ENCODE measurements at regions not wholly inside any gene's neighbourhood (a gene's known extent, or its start where the extent isn't known, plus 50 kb on each side); places are given as distances from the start of the nearest gene placed in this dataset.

DNA sequence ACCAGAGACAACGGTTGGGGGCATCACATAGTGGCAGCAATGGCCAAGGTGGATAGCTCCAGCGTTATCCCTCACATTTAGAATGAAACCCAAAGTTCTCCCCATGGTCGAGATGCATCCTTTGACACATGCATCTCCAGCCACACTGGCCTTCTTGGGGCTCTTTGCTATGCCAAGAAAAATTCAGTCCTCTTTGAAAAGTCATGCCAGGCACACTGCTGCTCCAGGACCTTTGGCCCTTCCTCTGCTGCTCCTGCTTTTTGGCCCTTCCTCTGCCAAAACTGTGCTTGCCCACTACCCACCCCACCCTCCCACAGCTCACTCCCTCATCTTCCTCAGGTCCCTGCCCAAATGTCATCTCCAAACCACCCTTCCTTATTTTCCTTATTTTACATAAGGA is 106.4 kb downstream of the C1orf94 start:
- Histone ChIP-seq H2AK5ac (ENCODE audit: low read length) (no peak overlapping the region), H3K9ac (ENCODE audit: low read length) (no peak overlapping the region), H2AFZ (ENCODE audit: insufficient read depth, low read length, poor library complexity) (no peak overlapping the region), H3K23ac (ENCODE audit: low read length) (no peak overlapping the region), H3K4me2 (ENCODE audit: low read length) (no peak overlapping the region), H3K79me1 (ENCODE audit: low read length) (no peaks in the 10 kb centered on the region), H3K27me3 (ENCODE audit: insufficient read depth, low read length) (no peaks in the 10 kb centered on the region), H4K8ac (ENCODE audit: low read depth, low read length) (no peak overlapping the region), H4K12ac (ENCODE audit: low read depth, low read length) (no peak overlapping the region), H4K91ac (ENCODE audit: low read depth, low read length) (no peak overlapping the region), H3K4me3 (ENCODE audit: low read depth, low read length) (no peak overlapping the region), H3K14ac (ENCODE audit: low read length) (no peak overlapping the region), H2BK12ac (ENCODE audit: low read length) (no peak overlapping the region), H3K4ac (ENCODE audit: low read depth, low read length) (no peak overlapping the region), H3K27ac (ENCODE audit: low read depth, low read length) (no peak overlapping the region), H3K9me3 (ENCODE audit: insufficient read depth, low read depth, low read length) (no peaks in the 10 kb centered on the region), H3K36me3 (ENCODE audit: control insufficient read depth in 1 of 2, insufficient read depth in 2 of 2, low read length in 2 of 2) (no peaks in the 10 kb centered on the region), H3K79me2 (ENCODE audit: control insufficient read depth, insufficient read depth, low read length, poor library complexity) (no peaks in the 10 kb centered on the region), H3K4me1 (ENCODE audit: control insufficient read depth in 1 of 2, insufficient read depth in 2 of 2, low read length in 2 of 2) (no peaks in the 10 kb centered on the region), H2BK120ac (ENCODE audit: insufficient read depth, low read length, poor library complexity) (no peak overlapping the region), H3K18ac (ENCODE audit: low read length) (no peak overlapping the region), H2BK5ac (ENCODE audit: low read depth, low read length, poor library complexity) (no peak overlapping the region)
- no peak for DNase-seq
- no CpG with 5 or more reads among the region's 3 CpGs for WGBS (ENCODE audit: extremely low coverage, insufficient coverage, insufficient read length)

DNA sequence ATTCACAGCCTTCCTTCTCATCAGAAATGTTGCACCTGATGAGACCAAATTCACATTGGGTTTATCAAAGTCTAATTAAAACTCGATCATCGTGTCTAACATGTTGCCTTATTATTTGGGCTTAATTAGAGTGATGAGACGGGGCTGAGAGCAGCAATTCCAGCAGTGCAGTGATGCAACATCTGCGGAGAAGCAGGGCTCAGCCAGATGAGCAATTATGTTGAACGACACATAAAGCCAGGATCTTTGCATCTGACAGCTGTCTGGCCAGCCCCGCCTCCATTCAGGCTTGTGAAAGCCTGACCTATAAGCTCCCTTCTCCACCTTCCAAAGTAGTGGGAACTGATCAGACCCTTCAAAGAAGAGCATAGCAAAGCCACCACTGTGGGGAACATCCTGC is 109.8 kb downstream of the C1orf94 start:
- no peaks in the 10 kb centered on the region for H3K36me3 ChIP-seq (ENCODE audit: control insufficient read depth in 1 of 2, insufficient read depth in 2 of 2, low read length in 2 of 2)
- H3K9me3 ChIP-seq (ENCODE audit: insufficient read depth, low read depth, low read length), result no peaks in the 10 kb centered on the region
- no peak for DNase-seq
- H4K8ac ChIP-seq (ENCODE audit: low read depth, low read length), result no peak overlapping the region
- no peak overlapping the region for H2AFZ ChIP-seq (ENCODE audit: insufficient read depth, low read length, poor library complexity)
- H3K27me3 ChIP-seq (ENCODE audit: insufficient read depth, low read length), result no peaks in the 10 kb centered on the region
- H3K79me1 ChIP-seq (ENCODE audit: low read length), result no peaks in the 10 kb centered on the region
- no peak overlapping the region for H2BK12ac ChIP-seq (ENCODE audit: low read length)
- H3K27ac ChIP-seq (ENCODE audit: low read depth, low read length), result no peak overlapping the region
- H3K4me2 ChIP-seq (ENCODE audit: low read length), result no peak overlapping the region
- no peak overlapping the region for H3K18ac ChIP-seq (ENCODE audit: low read length)
- H3K23ac ChIP-seq (ENCODE audit: low read length), result no peak overlapping the region
- no peak overlapping the region for H3K14ac ChIP-seq (ENCODE audit: low read length)
- H4K12ac ChIP-seq (ENCODE audit: low read depth, low read length), result no peak overlapping the region
- no CpG with 5 or more reads among the region's 6 CpGs for WGBS (ENCODE audit: extremely low coverage, insufficient coverage, insufficient read length)
- H3K9ac ChIP-seq (ENCODE audit: low read length), result no peak overlapping the region
- no peaks in the 10 kb centered on the region for H3K4me1 ChIP-seq (ENCODE audit: control insufficient read depth in 1 of 2, insufficient read depth in 2 of 2, low read length in 2 of 2)
- H4K91ac ChIP-seq (ENCODE audit: low read depth, low read length), result no peak overlapping the region
- H3K4me3 ChIP-seq (ENCODE audit: low read depth, low read length), result no peak overlapping the region
- no peak overlapping the region for H2BK120ac ChIP-seq (ENCODE audit: insufficient read depth, low read length, poor library complexity)
- no peaks in the 10 kb centered on the region for H3K79me2 ChIP-seq (ENCODE audit: control insufficient read depth, insufficient read depth, low read length, poor library complexity)
- no peak overlapping the region for H2AK5ac ChIP-seq (ENCODE audit: low read length)
- no peak overlapping the region for H2BK5ac ChIP-seq (ENCODE audit: low read depth, low read length, poor library complexity)
- no peak overlapping the region for H3K4ac ChIP-seq (ENCODE audit: low read depth, low read length)

DNA sequence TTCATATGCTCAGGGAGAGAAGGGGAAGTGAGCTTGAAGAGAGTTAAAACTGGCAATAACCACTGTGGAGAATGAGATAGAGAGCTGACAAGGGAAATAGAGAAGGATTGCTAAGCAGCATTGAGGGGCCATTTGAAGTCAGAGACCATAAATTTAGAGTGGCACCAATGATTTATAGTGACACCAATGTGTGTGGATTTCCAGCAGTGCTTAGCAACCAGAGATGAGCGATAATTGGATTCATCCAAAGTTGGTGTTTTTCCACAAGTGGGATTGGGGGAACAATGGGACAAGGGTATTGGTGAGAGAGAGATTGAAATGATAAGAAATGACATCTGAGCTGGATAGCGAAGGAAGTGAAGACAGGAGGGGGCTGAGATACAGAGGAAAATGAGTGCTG is 114.1 kb downstream of the C1orf94 start:
- WGBS (ENCODE audit: extremely low coverage, insufficient coverage, insufficient read length), result no CpG with 5 or more reads among the region's 2 CpGs
- Histone ChIP-seq H3K79me1 (ENCODE audit: low read length) (no peaks in the 10 kb centered on the region), H4K8ac (ENCODE audit: low read depth, low read length) (no peak overlapping the region), H2BK5ac (ENCODE audit: low read depth, low read length, poor library complexity) (no peak overlapping the region), H2BK120ac (ENCODE audit: insufficient read depth, low read length, poor library complexity) (no peak overlapping the region), H2BK12ac (ENCODE audit: low read length) (no peak overlapping the region), H3K23ac (ENCODE audit: low read length) (no peak overlapping the region), H3K27ac (ENCODE audit: low read depth, low read length) (no peak overlapping the region), H3K36me3 (ENCODE audit: control insufficient read depth in 1 of 2, insufficient read depth in 2 of 2, low read length in 2 of 2) (no peaks in the 10 kb centered on the region), H3K4ac (ENCODE audit: low read depth, low read length) (no peak overlapping the region), H3K79me2 (ENCODE audit: control insufficient read depth, insufficient read depth, low read length, poor library complexity) (no peaks in the 10 kb centered on the region), H2AFZ (ENCODE audit: insufficient read depth, low read length, poor library complexity) (no peak overlapping the region), H2AK5ac (ENCODE audit: low read length) (no peak overlapping the region), H3K14ac (ENCODE audit: low read length) (no peak overlapping the region), H3K9me3 (ENCODE audit: insufficient read depth, low read depth, low read length) (no peaks in the 10 kb centered on the region), H3K4me3 (ENCODE audit: low read depth, low read length) (no peak overlapping the region), H3K18ac (ENCODE audit: low read length) (no peak overlapping the region), H3K9ac (ENCODE audit: low read length) (no peak overlapping the region), H3K4me2 (ENCODE audit: low read length) (no peak overlapping the region), H3K4me1 (ENCODE audit: control insufficient read depth in 1 of 2, insufficient read depth in 2 of 2, low read length in 2 of 2) (no peaks in the 10 kb centered on the region), H3K27me3 (ENCODE audit: insufficient read depth, low read length) (no peaks in the 10 kb centered on the region), H4K12ac (ENCODE audit: low read depth, low read length) (no peak overlapping the region), H4K91ac (ENCODE audit: low read depth, low read length) (no peak overlapping the region)
- DNase-seq, result no peak

DNA sequence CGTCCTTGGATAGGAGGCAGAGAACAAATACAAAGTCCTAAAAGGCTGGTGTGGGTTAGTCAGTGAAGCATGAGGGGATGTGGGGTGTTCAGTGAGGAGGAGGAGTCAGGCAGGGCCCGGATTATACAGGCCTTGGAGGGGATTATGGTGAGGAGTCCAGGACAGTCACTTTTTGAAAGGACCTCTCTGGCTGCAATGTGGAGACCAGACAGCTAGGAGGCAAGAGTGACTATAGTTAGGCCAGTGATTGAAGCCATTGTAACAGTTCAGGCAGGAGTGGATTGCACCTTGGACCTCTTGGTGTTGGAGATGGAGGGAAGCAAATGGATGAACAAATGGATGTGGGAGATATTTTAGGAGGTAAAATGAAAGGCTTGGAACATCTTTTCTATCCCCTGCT is 115.8 kb downstream of the C1orf94 start:
- no peak overlapping the region for H2BK12ac ChIP-seq (ENCODE audit: low read length)
- H4K8ac ChIP-seq (ENCODE audit: low read depth, low read length), result no peak overlapping the region
- no peaks in the 10 kb centered on the region for H3K27me3 ChIP-seq (ENCODE audit: insufficient read depth, low read length)
- no peaks in the 10 kb centered on the region for H3K79me1 ChIP-seq (ENCODE audit: low read length)
- no peak overlapping the region for H3K14ac ChIP-seq (ENCODE audit: low read length)
- H3K79me2 ChIP-seq (ENCODE audit: control insufficient read depth, insufficient read depth, low read length, poor library complexity), result no peaks in the 10 kb centered on the region
- H3K4me3 ChIP-seq (ENCODE audit: low read depth, low read length), result no peak overlapping the region
- WGBS (ENCODE audit: extremely low coverage, insufficient coverage, insufficient read length), result no CpG with 5 or more reads among the region's 2 CpGs
- H3K4me2 ChIP-seq (ENCODE audit: low read length), result no peak overlapping the region
- H3K18ac ChIP-seq (ENCODE audit: low read length), result no peak overlapping the region
- no peaks in the 10 kb centered on the region for H3K36me3 ChIP-seq (ENCODE audit: control insufficient read depth in 1 of 2, insufficient read depth in 2 of 2, low read length in 2 of 2)
- H2BK120ac ChIP-seq (ENCODE audit: insufficient read depth, low read length, poor library complexity), result no peak overlapping the region
- peak in 1 of 2 donors; percentile 0 for DNase-seq
- peaks cover 4% of the 10 kb centered on the region for H3K9me3 ChIP-seq (ENCODE audit: insufficient read depth, low read depth, low read length)
- H3K23ac ChIP-seq (ENCODE audit: low read length), result no peak overlapping the region
- no peak overlapping the region for H3K4ac ChIP-seq (ENCODE audit: low read depth, low read length)
- H4K12ac ChIP-seq (ENCODE audit: low read depth, low read length), result no peak overlapping the region
- H3K27ac ChIP-seq (ENCODE audit: low read depth, low read length), result no peak overlapping the region
- no peak overlapping the region for H4K91ac ChIP-seq (ENCODE audit: low read depth, low read length)
- no peak overlapping the region for H3K9ac ChIP-seq (ENCODE audit: low read length)
- no peak overlapping the region for H2AK5ac ChIP-seq (ENCODE audit: low read length)
- H3K4me1 ChIP-seq (ENCODE audit: control insufficient read depth in 1 of 2, insufficient read depth in 2 of 2, low read length in 2 of 2), result no peaks in the 10 kb centered on the region
- no peak overlapping the region for H2AFZ ChIP-seq (ENCODE audit: insufficient read depth, low read length, poor library complexity)
- no peak overlapping the region for H2BK5ac ChIP-seq (ENCODE audit: low read depth, low read length, poor library complexity)
